HG03378 (cell line): ENCODE measurements at regions not wholly inside any gene's neighbourhood (a gene's known extent, or its start where the extent isn't known, plus 50 kb on each side); places are given as distances from the start of the nearest gene placed in this dataset.
"Not testable (repeated sequence)": the region's sequence is repeated elsewhere in the genome, so short reads cannot be mapped to it uniquely, and the experiment has no call there.

Experiments
- ATAC-seq: cut with Tn5 transposase; IDR thresholded peaks from one replicate; pipeline ENCODE4 v1.9.1; 2021; ENCODE audit warnings: mild to moderate bottlenecking, moderate library complexity; ENCODE audit not compliant: unreplicated experiment

DNA sequence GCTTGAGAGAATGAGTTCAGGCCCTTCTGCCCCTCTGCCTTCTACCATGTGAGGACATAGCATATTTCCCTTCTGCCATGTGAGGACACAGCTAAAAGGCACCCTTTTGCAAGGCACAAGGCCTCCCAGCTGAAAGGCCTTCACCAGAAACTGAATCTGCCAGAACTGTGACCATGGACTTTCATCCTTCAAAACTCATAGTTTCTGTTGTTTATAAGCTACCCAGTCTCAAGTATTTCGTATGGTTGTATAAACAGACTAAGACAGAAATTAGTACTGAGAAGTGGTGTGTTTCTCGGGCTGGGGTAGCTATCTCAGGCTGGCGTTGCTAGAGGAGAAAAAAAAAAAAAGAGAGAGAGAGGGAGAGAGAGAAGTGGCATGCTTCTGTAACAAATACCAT is 368.6 kb downstream of the DMRTA1 start:
- ATAC-seq, result no peak

DNA sequence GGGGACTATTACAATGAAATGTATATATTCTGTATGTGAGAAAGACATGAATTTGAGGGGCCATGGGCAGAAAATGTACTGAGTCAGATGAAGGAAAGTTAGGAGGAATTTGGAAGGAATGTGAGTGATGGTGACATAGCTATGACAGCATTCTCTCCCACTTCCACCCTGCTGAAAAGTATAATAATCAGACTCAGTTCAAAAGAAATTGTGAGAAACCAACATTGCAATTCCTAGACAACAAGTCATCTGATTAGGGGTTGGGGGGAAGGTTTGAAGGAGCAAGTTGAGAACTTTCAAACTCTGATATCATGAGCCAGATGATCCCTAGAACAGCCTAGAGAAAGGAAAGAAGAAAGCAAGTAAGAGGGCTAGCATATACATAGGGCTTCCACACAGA is 370.6 kb downstream of the DMRTA1 start:
- ATAC-seq, result no peak

DNA sequence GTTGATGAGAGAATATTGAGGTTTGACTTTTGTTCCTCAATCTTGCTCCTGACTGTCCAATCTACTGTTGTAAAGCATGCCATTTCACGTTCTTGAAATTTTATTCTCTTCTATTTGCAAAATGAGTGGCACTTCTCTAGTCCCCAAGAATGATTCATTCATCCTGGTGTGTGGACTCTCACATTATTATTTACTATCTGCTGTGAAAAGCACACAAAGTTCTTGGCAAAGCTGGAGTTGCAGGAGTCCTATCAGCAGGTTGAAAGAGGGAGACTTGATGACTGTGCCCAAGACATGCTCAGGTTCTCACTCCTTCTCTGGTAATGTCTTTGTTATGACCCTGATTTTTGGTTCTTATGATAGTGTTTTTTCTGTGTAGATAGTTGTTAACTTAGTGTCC is 382.6 kb downstream of the DMRTA1 start:
- no peak for ATAC-seq

DNA sequence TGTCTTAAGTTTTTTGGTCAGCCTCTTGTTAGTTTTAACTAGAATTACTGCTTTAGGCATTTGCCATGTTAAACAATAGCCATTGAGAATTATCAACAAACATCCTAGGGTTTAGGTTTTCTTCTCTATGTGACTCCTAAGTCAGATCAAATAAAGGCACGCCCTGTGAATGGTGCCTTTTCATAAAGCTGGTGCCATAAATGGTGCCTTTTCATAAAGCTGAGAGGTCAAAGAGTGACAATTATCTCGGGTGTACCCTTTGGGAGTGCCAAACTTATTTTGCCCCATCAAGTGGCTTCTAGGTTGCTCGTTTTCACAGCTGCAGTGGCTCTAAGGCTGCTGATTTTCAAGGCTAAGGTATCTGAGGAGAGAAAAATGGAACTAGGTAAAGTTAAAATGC is 391.6 kb downstream of the DMRTA1 start:
- ATAC-seq, result no peak

DNA sequence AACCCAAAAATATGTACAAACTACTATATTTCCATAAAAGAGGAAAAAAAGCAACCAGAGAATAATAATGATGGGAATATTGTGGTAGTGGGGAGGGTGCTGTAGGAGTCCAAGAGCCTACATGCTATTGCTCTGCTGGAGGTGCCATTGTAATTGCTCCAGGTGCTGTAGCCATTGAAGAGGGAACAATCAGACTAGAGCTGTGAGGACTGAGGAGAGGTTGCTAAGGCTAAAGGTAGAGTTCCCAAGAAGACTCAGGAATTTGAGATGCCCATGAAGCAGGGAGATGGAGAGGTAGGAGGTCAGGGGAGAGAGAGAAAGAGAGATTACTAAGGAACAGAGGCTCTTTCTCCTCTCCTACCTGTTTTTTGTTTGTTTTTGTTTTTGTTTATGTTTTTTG is 394.0 kb downstream of the DMRTA1 start:
- no peak for ATAC-seq

DNA sequence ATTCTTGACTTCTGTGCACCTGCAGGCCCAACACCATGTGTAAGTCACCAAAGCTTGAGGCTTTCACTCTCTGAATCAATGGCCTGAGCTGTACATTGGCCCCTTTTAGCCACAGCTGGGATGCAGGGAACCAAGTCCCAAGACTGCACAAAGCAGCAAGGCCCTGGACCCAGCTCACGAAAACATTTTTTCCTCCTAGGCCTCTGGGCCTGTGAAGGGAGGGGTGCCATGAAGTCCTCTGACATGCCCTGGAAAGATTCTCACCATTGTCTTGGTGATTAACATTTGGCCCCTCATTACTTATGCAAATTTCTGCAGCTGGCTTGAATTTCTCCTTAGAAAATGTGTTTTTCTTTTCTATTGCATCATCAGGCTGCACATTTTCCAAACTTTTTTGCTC is 398.6 kb downstream of the DMRTA1 start:
- not testable (repeated sequence) for ATAC-seq

DNA sequence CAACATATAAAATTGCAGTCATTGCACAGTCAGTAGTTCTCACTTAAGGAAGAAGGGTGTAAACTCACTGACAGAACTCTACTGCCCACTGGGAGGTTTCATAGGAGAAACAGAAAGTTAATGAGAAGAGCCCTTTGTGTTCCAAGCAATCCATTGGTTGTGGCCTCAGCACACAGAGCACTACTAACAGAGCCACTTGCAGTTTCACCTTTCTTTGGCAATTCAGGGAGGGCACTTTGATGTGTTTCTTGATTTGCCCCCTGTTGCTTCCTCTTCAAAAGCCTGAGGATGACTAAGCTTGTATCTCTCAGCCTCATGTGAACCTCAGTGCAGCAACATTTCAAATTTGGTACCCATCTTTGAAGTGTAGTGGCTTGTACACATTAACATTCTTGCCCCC is 409.4 kb downstream of the DMRTA1 start:
- no peak for ATAC-seq

DNA sequence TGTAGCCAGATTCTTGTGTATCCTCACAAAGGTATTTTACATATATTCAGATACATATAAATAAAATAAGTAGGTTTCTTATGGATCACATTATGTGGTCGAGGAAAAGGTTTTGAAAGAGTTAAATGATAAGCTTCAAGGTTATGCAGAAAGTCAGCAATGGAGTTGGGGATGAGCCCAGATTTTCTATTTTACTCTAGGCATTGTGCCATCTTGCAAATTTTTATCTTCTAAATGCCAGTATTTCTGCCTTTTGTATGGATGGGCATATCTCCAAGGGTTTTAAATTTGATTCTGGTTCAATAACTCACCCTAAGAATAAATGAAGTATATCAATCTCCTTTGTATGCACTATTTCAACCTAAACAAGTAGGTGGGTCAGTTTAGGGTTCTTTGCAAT is 410.7 kb downstream of the DMRTA1 start:
- no peak for ATAC-seq

DNA sequence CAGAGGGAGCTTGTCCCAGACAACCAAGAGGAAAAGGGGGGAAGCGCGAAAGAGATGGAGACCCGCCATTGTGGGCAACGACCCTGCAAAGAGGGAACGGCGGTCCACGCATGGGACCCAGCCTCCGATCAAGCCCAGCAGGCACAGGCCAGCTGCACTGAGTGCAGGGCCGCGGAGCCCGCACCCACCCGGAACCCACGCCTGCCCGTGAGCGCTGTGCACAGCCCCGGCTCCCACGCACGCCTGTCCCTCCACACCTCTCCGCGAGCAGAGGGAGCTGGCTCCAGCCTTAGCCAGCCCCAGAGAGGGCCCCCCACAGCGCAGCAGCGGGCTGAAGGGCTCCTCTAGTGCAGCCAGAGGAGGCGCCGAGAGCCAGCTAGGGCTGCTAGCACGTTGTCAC is 416.5 kb downstream of the DMRTA1 start:
- no peak for ATAC-seq

DNA sequence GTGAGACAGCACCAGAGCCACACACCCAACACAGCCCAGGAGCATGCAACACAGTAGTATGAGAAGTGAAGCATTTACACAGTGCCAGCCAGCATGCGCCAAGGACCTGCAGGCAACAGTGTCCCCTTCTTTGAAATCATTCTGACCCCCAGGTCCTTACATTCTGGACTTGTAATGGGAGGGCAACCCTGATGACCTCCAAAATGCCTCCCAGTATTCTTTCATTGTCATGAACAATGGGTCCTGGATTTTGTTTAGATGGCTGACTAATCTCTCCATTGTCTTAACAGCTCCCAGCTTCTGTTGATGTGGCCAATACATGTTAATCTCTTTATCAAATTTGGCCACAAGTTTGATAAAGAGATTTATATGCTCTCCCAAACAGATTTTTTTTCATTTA is 417.1 kb downstream of the DMRTA1 start:
- no peak for ATAC-seq

DNA sequence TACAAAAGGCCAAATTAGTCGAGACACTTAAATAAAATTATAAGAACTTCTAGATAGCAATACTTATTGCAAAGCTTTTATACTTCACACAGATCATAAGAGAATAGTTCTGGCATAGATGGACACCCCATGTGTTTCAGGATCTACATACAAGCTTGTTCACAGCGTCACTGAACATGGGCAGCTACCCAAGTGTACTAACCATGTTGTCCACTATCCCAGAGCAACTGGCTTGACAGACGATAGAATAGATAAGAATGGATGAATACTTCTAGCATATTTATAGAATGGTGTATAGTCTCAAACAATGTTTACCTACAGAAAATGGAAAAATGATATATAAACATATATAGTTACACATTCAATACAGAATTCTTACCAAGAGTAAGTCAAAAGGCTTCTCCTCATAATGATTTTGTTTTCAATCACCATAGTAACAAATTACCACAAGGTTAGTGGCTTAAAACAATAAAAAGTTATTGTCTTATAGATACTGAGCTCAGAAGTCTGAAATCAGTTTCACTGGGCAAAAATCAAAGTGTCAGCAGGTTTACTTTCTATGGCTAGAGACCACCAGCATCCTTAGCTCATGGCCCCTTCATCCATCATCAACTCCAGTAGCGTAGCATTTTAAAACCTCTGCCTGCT is 446.7 kb downstream of the DMRTA1 start:
- ATAC-seq, result no peak

DNA sequence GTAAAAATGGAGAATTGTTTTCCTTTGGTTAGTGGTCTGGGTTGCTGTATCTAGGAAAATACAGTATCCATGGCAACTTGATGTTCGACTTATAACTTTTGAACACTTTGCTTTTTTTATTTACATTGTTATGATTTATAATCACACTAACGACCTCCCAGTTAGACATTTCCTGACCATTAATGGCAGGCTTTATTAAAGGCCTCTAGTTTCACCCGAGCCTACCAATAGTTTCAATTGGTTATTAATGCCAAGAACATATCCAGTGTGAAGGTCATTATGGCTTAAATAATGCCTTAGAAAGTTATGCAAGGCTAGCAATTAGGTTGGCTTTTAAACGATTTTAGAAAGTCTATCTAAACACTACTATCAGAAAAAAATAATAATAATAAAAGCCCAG is 452.0 kb downstream of the DMRTA1 start:
- no peak for ATAC-seq

DNA sequence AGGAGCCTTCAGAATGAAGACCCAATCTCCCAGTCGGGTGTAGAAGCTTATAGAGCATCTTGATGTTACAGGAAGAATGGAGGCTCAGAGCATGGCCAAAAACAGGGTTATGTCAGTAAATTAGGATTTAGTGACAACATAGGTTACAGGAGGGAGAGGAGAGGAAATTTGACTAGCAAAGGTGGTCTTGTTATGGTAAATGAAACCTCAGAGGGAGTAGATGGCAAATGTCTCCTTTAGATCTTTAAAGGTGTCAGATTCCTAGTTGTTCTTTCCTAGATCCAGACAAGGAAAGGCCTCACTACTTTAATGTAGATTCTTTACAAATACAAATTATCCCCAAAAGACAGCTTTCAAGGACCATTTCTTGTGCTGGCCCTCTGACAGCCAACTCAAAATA is 465.0 kb downstream of the DMRTA1 start:
- ATAC-seq, result no peak

DNA sequence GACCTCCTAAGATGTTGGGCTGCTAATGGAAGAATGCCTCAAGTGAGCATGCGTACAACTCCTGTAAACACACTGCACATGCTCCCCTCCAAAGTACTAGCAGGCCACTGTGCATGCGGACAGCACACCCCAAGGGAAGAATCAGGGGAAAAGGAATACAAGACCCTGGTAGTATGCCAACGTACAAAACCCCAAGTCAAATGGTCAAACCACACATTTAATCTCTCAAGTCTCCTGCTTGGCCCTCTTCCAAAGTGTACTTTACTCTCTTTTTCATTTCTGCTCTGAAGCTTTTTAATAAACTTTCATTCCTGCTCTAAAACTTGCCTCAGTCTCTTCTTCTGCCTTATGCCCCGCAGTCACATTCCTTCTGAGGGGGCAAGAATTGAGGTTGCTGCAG is 466.4 kb downstream of the DMRTA1 start:
- no peak for ATAC-seq

DNA sequence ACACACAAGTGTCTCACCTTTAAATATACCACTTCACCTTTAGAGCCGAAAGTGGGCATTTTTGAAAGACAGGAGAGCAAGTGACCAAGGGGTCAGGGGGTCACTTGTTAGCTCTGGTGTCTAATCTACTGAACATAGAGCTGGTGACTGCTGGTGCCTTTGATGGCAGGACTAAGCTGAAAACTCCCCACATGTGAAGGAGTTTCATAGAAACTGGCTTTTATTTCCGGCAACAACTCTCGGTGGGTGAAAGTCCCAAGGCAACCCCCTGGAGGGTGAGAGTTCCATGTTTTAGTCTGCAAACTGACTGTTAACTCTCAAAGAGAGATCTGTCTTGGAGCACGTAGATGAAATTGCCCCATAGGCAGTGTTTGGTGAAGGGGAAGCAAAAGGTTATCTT is 466.9 kb downstream of the DMRTA1 start:
- ATAC-seq, result peak; percentile 64

DNA sequence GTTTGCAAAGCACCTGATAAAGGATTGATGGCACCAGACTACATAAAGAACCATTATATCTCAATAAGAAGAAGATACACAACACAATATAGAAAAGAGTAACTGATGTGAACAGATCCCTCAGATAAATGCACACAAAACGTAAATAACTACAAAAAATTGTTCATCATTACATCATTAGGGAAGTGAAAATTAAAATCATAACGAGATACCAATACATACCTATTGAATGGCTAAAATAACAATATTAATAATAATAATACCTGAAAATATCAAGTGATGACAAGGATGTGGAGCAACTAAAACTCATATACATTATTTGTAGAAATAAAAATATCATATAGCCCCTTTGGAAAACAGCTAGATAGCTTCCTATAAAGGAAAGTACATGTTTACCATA is 469.5 kb downstream of the DMRTA1 start:
- ATAC-seq, result no peak

DNA sequence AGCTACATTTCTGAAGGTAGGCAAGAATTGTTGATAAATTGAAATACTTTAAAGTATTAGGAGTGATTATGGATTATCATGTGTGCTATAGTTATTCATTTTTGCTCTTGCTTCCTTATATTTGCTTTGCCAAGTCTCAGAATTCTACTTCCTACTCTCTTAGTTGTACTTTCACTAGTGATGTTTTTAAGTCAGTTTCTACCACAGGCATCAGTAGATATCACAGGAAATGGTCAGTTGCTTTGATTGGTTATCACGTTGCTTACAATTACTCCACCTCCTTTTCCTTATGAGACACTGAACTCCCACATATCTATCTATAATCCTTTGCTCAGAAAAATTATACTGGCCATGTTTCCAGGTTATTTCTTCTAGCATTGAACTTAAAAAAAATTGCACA is 472.8 kb downstream of the DMRTA1 start:
- ATAC-seq, result peak; percentile 67

DNA sequence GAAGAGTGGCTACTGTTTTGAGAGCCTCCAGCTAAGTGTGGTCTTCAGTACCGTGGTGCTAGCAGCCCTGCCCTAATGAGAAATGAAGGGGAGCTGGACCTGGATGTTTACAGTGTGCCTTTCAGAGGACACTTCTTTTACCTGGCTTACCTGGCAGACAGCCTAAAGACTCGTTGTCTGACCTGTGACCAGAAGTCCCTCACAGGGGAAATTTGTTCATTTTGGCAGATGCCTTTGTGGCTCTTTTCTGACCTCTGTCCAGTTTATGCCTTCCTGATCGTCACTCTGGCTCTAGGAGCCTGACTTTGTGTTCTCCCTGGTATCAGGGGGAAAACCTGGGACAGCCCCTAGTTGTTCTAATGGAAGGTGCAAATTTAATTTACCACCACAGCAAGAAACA is 475.1 kb downstream of the DMRTA1 start:
- no peak for ATAC-seq

DNA sequence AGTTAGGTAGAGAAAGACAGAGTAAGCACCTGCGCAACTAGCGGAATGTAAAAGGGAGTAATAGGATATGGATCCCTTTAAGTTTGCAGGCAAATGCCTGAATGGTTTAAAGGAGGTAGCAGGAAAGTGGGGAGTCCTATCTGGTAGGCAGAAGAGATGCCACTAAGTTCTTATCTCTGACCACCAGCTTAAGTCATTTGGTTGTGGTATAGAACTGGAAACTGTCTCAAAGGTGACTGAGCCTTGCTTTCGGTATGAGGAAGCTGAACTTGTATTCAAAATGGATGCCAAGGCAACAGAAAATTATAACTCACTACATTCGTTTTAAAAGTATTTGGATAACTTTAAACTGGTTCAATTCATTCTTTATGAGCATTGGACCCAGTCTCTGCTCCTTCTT is 475.6 kb downstream of the DMRTA1 start:
- ATAC-seq, result no peak

DNA sequence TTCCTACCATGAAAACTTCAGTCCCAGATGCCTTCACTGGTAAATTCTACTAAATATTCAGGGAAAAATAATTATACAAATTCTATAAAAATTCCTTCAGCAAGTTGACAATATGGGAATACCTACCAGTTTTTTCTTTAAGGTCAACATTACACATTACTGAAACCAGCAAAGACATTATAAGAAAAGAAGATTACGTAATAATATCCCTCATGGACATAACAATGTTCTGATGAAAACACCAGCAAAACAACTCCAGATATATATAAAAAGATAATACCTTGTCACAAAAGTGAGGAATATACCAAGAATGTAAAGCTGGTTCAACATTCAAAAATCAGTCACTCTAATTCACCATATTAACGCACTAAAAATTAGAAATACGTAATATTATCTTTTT is 507.9 kb downstream of the DMRTA1 start:
- no peak for ATAC-seq

DNA sequence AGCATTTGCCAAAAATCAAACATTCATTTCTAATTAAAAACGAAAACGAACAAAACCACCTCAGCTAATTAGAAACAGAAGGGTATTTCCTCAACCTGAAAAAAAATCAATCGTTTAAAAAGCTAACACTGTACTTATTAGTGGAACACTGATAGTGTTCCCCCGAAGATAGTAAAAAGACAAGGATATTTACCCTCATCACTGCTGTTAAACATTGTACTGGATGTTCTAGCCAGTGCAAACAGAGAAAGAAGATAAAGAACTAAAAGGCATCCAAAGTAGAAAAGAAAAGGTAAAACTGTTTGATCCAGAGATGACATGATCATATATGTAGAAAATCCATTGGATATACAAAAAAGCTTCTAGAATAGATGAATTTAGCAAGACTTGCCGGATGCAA is 508.3 kb downstream of the DMRTA1 start:
- no peak for ATAC-seq

DNA sequence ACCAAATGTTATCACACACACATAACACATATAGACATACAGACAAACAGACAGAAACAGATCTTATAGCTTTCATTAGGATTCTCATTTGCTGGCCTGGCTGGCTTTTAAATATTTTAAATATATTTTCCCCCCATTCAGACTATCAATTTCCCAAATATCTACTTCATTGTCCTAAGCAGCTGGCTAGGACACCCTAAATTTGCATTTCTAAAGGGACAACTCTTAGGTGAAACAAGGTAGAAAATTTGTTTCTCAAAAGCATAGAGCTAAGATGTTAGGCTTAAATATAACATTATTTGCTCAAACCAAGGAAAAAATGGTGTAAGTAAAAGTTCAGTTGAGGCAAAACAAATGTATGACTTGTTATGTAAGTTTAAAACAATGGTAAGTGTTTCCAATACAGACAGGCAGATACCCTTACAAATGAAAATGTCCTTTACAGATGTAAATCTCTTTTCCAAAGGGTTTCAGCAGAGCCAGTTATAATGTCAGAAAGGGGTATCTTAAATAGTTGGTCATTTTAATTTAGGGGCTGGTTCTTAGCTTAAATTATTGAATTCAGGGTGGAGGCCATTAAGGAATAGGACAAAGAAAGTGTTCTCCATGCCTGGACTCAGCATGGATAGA is 522.8 kb downstream of the DMRTA1 start:
- no peak for ATAC-seq

DNA sequence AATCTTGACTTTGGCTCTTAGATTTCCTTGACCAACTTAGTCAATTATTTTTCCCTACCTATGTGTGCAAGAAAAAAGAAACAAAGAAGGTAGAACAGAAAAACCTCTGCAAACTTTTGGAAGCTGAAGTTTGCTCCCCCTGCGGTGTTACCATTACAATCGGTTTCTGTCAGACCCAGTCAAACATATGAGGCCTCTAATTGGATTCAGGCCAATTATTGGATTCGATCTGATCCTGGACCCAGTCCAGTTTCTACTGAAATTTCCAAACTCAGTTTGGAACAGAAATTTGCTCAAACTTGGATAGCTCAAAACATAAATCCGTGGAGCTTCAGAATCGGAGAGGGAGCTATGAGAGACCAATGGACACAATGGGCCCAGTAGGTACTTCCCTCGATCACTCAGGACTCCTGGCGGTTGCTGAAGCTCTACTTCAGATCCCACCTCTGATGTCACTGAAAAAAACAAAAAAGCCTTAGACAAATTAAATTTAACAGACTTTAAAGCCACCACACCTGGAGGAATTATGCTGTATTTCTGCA is 523.9 kb downstream of the DMRTA1 start:
- no peak for ATAC-seq
